Femur (tissue), 1 donor: ENCODE measurements at regions not wholly inside any gene's neighbourhood (a gene's known extent, or its start where the extent isn't known, plus 50 kb on each side); places are given as distances from the start of the nearest gene placed in this dataset.
"Not testable (repeated sequence)": the region's sequence is repeated elsewhere in the genome, so short reads cannot be mapped to it uniquely, and the experiment has no call there.

Experiments
- DNase-seq: peaks from one replicate; pipeline ENCODE4 v3.0.0-alpha.2; 2017

- no peak for DNase-seq
Measured at GRCh38 chr7:84941936-84942335, 244.9 kb downstream of the SEMA3D start.

GRCh38 chr7:84941291-84941690 is 245.6 kb downstream of the SEMA3D start:
- DNase-seq: no peak

GRCh38 chr7:84939888-84940287 is 247.0 kb downstream of the SEMA3D start:
- DNase-seq: no peak

- no peak for DNase-seq
Measured at GRCh38 chr7:84939442-84939841, 247.4 kb downstream of the SEMA3D start.

- DNase-seq: no peak
Measured at GRCh38 chr7:84924353-84924752, 262.5 kb downstream of the SEMA3D start.

- DNase-seq: no peak
Measured at GRCh38 chr7:84923348-84923747, 263.5 kb downstream of the SEMA3D start.

GRCh38 chr7:84921154-84921553 is 265.7 kb downstream of the SEMA3D start:
- DNase-seq: no peak

GRCh38 chr7:84916973-84917372 is 269.9 kb downstream of the SEMA3D start:
- DNase-seq: not testable (repeated sequence)

GRCh38 chr7:84916161-84916560 is 270.7 kb downstream of the SEMA3D start:
- DNase-seq: no peak

- DNase-seq: no peak
Measured at GRCh38 chr7:84914598-84914997, 272.3 kb downstream of the SEMA3D start.

GRCh38 chr7:84913731-84914130 is 273.1 kb downstream of the SEMA3D start:
- DNase-seq: no peak

GRCh38 chr7:84912993-84913635 is 273.7 kb downstream of the SEMA3D start:
- no peak for DNase-seq

- no peak for DNase-seq
Measured at GRCh38 chr7:84912537-84912936, 274.3 kb downstream of the SEMA3D start.

- DNase-seq: no peak
Measured at GRCh38 chr7:84912018-84912417, 274.8 kb downstream of the SEMA3D start.

GRCh38 chr7:84911077-84911476 is 275.8 kb downstream of the SEMA3D start:
- DNase-seq: no peak

GRCh38 chr7:84910322-84910721 is 276.5 kb downstream of the SEMA3D start:
- DNase-seq: not testable (repeated sequence)

GRCh38 chr7:84908196-84908793 is 278.6 kb downstream of the SEMA3D start:
- no peak for DNase-seq

- DNase-seq: no peak
Measured at GRCh38 chr7:84906889-84907288, 280.0 kb downstream of the SEMA3D start.

GRCh38 chr7:84904561-84904960 is 282.3 kb downstream of the SEMA3D start:
- no peak for DNase-seq

GRCh38 chr7:84901366-84901765 is 285.5 kb downstream of the SEMA3D start:
- no peak for DNase-seq

GRCh38 chr7:84900215-84900614 is 286.6 kb downstream of the SEMA3D start:
- DNase-seq: no peak

GRCh38 chr7:84895563-84895962 is 291.3 kb downstream of the SEMA3D start:
- no peak for DNase-seq

- DNase-seq: not testable (repeated sequence)
Measured at GRCh38 chr7:84883570-84883969, 303.3 kb downstream of the SEMA3D start.

GRCh38 chr7:84880326-84880997 is 306.4 kb downstream of the SEMA3D start:
- DNase-seq: not testable (repeated sequence)
